Cardiac muscle cell (in vitro differentiated cells and primary cell): ENCODE measurements at regions not wholly inside any gene's neighbourhood (a gene's known extent, or its start where the extent isn't known, plus 50 kb on each side); places are given as distances from the start of the nearest gene placed in this dataset.

ENCODE experiments used
- DNase-seq, 2 donors: peaks; one replicate each; pipeline versions ENCODE4 v3.0.0 to v3.0.0-alpha.2; 2010 to 2017; ENCODE audit warnings: low read depth in 1 of 2, low spot score in 1 of 2
- H3K27ac ChIP-seq: fragments of 200-600 bp; sonication (generic); 2 replicates; pipeline ENCODE4 v1.5.1; 2016
- H3K27me3 ChIP-seq: fragments of 200-600 bp; sonication (generic); 2 replicates; pipeline ENCODE4 v1.6.0; 2016; ENCODE audit warnings: control low read depth
- H3K36me3 ChIP-seq: fragments of 200-600 bp; sonication (generic); 2 replicates; pipeline ENCODE4 v1.5.1; 2016; ENCODE audit warnings: control low read depth
- H3K4me1 ChIP-seq: fragments of 200-600 bp; sonication (generic); 2 replicates; pipeline ENCODE4 v1.8.1; 2017; ENCODE audit warnings: low read depth, mild to moderate bottlenecking, mixed run types
- H3K4me3 ChIP-seq: fragments of 200-600 bp; sonication (generic); 2 replicates; pipeline ENCODE4 v1.5.1; 2016; ENCODE audit warnings: mild to moderate bottlenecking
- H3K9me3 ChIP-seq: fragments of 200-600 bp; sonication (generic); 2 replicates; pipeline ENCODE4 v1.5.1; 2017; ENCODE audit warnings: low read depth, mild to moderate bottlenecking, control low read depth
- TF ChIP-seq, protein P1 (sequence below): IDR thresholded peaks from 2 replicates; pipeline ENCODE4 v1.5.1; 2012; ENCODE audit warnings: low read depth, mild to moderate bottlenecking, low read length

DNA sequence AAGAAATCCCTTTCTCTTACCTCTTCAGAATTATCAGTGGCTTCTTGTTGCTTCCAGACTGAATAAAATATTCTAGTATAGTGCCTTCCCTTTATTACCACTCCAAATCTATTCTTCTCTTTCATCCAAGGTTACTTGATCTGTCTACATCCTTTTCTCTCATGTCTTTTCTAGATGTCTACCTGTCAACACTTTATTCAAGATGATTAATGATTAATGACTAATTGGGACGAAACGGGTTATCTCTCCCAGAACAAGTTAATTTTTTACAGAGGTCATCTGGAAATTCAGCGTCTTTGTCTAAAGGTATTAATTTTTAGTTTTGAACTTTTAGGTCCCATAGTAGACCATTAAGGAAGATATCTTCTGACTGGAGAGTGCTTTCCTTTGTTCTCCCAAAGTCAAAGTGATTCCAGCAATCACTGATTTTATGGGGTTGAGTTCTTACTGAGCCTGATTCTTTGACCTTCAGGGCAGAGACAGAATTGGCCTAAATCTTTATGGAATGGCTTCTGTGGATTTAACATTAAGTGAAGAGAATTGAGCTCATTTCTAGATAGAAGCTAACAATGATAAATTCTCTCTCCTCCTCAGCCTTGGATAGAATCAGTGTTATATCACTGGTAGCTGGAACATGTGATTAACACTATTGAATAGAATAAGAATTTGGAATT, 335.4 kb upstream of the TEX13C start:
- TF ChIP-seq, protein P1, sequence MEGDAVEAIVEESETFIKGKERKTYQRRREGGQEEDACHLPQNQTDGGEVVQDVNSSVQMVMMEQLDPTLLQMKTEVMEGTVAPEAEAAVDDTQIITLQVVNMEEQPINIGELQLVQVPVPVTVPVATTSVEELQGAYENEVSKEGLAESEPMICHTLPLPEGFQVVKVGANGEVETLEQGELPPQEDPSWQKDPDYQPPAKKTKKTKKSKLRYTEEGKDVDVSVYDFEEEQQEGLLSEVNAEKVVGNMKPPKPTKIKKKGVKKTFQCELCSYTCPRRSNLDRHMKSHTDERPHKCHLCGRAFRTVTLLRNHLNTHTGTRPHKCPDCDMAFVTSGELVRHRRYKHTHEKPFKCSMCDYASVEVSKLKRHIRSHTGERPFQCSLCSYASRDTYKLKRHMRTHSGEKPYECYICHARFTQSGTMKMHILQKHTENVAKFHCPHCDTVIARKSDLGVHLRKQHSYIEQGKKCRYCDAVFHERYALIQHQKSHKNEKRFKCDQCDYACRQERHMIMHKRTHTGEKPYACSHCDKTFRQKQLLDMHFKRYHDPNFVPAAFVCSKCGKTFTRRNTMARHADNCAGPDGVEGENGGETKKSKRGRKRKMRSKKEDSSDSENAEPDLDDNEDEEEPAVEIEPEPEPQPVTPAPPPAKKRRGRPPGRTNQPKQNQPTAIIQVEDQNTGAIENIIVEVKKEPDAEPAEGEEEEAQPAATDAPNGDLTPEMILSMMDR = no peak

DNA sequence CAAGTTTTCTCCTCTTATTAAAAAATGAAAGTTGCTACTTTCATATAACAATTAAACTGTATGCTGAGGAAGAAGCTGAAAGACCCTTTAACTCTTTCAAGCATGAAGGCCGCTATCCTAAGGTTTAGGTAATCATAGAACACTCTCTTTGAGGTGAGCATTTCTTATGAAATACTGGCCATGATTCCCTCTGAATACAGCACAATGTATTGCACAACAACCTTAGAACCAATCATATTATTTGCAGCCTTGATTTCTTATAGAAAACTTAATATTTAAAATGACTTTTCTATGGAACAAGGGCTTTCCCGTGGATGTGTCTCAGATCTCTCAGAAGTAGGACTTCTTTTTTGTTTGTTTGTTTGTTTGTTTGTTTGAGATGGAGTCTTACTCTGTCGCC, 333.4 kb upstream of the TEX13C start:
- Histone ChIP-seq H3K9me3 (no peaks in the 10 kb centered on the region), H3K4me3 (no peak overlapping the region), H3K36me3 (no peaks in the 10 kb centered on the region), H3K27ac (no peak overlapping the region), H3K4me1 (no peaks in the 10 kb centered on the region), H3K27me3 (no peaks in the 10 kb centered on the region)
- TF ChIP-seq, protein P1 = no peak
- no peak for DNase-seq

More for the DNA sequence above, 335.4 kb upstream of the TEX13C start:
- Histone ChIP-seq H3K27me3 (no peaks in the 10 kb centered on the region), H3K4me1 (no peaks in the 10 kb centered on the region), H3K36me3 (no peaks in the 10 kb centered on the region), H3K4me3 (no peak overlapping the region), H3K27ac (no peak overlapping the region), H3K9me3 (no peaks in the 10 kb centered on the region)
- no peak for DNase-seq

DNA sequence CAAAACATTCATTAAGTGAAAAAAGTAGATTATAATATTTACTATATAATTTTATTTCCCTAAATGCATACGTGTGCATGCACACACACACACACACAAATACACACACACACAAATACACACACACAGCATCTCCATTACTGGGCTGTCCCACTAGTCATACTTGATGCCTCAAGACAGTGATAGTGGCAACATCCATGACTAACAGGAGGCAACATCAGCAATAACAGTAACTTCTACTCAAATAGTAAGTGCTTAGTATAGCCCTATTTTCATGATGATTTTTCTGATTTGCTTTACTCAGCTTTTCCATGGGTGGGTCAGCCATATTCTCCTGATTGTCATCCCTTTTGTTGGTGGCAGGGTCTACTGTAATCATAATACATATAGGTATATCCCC, 325.9 kb upstream of the TEX13C start:
- Histone ChIP-seq H3K27me3 (no peaks in the 10 kb centered on the region), H3K4me1 (no peaks in the 10 kb centered on the region), H3K36me3 (no peaks in the 10 kb centered on the region), H3K9me3 (no peaks in the 10 kb centered on the region), H3K4me3 (no peak overlapping the region), H3K27ac (no peak overlapping the region)
- DNase-seq = no peak
- TF ChIP-seq, protein P1 = no peak

DNA sequence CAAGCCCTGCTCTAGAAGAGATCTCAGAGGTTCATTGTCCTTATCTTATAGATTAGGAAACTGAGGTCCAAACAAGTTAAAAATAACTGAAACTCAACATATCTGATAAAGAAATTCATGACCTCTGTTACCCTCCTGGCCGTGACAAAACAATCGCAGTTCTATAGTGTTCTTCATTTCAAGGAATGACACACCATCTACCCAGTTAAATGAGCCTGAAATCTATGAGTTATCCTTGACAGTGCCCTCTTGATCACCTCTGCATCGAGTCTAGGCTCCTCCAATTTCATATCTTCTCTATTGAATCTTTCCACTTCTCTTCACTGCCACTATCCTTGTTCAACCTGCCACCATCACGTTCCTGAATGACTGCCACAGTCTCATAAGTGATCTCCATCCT, 325.3 kb upstream of the TEX13C start:
- TF ChIP-seq, protein P1 = no peak
- no peak overlapping the region for H3K27ac ChIP-seq
- H3K36me3 ChIP-seq = no peaks in the 10 kb centered on the region
- DNase-seq = no peak
- H3K27me3 ChIP-seq = no peaks in the 10 kb centered on the region
- no peak overlapping the region for H3K4me3 ChIP-seq
- no peaks in the 10 kb centered on the region for H3K9me3 ChIP-seq
- no peaks in the 10 kb centered on the region for H3K4me1 ChIP-seq

DNA sequence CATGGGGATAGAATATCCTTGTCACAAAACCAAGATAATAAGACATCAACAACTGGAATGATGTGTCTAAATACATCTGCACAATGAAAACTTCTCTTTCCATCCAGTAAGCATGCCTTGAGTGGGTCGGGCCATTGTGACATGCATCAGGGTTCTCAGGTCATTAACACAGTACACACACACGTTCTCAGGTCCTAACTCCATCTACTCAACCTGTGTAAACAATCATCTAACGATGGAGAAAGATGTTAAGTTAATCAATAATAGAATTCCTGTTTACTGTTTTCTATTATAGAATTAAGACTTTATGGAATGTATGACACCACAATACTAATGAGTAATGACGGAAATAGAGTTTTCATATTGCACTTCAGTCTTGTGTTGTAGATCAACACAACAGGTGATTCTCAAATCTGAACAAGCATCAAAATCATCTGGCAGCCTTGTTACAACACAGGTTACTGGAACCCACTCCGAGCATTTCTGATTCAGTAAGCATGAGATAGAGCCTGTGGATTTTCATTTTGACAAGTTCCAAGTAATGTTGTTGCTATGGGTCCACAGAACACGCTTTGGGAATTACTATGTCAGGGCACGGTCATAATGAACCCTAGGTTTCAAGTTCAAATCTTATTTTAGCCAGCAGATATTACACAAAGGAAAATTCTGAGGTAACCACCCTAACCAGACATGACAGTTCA, 315.8 kb upstream of the TEX13C start:
- DNase-seq = no peak
- TF ChIP-seq, protein P1 = no peak
- Histone ChIP-seq H3K9me3 (no peaks in the 10 kb centered on the region), H3K4me1 (peaks cover 4% of the 10 kb centered on the region), H3K27ac (no peak overlapping the region), H3K4me3 (no peak overlapping the region), H3K27me3 (no peaks in the 10 kb centered on the region), H3K36me3 (no peaks in the 10 kb centered on the region)
